Lung (tissue), 11 donors: ENCODE measurements at regions not wholly inside any gene's neighbourhood (a gene's known extent, or its start where the extent isn't known, plus 50 kb on each side); places are given as distances from the start of the nearest gene placed in this dataset.

Experiments used
- ATAC-seq: fragments of 200-7000 bp; cut with Tn5 transposase; one replicate; pipeline ENCODE4 v1.9.1; 2020; ENCODE audit warnings: moderate number of reproducible peaks; ENCODE audit not compliant: insufficient read depth, low FRiP score
- DNase-seq, 3 donors: peaks; one replicate each; pipeline ENCODE4 v3.0.0-alpha.2; 2013 to 2017
- H3K27ac ChIP-seq, 2 donors: one replicate each; pipeline ENCODE4 v1.5.1; 2013; ENCODE audit warnings: mild to moderate bottlenecking in 2 of 2, moderate library complexity in 2 of 2, control low read depth in 1 of 2, inconsistent platforms in 1 of 2, low read depth in 1 of 2, low read length in 1 of 2
- H3K27me3 ChIP-seq, 3 donors: one replicate each; pipeline ENCODE4 v1.5.1; 2013; ENCODE audit warnings: low read length in 2 of 3; ENCODE audit not compliant: control insufficient read depth in 3 of 3, insufficient read depth in 3 of 3
- H3K36me3 ChIP-seq, 4 donors: one replicate each; pipeline ENCODE4 v1.5.1; 2013; ENCODE audit warnings: low read length in 4 of 4, mild to moderate bottlenecking in 1 of 4, moderate library complexity in 1 of 4; ENCODE audit not compliant: control insufficient read depth in 4 of 4, insufficient read depth in 4 of 4
- H3K4me1 ChIP-seq, 5 donors: one replicate each; pipeline ENCODE4 v1.5.1; 2013; ENCODE audit warnings: low read length in 5 of 5, mild to moderate bottlenecking in 2 of 5, moderate library complexity in 1 of 5; ENCODE audit not compliant: control insufficient read depth in 5 of 5, insufficient read depth in 5 of 5
- H3K4me3 ChIP-seq: one replicate; pipeline ENCODE4 v1.5.1; 2013; ENCODE audit warnings: mild to moderate bottlenecking, control low read depth, moderate library complexity
- H3K9ac ChIP-seq, 2 donors: one replicate each; pipeline ENCODE4 v1.5.1; 2013; ENCODE audit warnings: low read length in 2 of 2, control low read depth in 1 of 2; ENCODE audit not compliant: insufficient read depth in 1 of 2
- H3K9me3 ChIP-seq, 4 donors: one replicate each; pipeline ENCODE4 v1.5.1; 2013; ENCODE audit warnings: low read length in 3 of 4, mild to moderate bottlenecking in 1 of 4, moderate library complexity in 1 of 4; ENCODE audit not compliant: control insufficient read depth in 4 of 4, insufficient read depth in 3 of 4
- WGBS, 2 donors: extraction: QIAGEN DNeasy Blood & Tissue Kit; methylation state at CpG; one replicate each; pipeline ENCODE4 v1.1.7; 2013; 5-methylcytosine and 5-hydroxymethylcytosine counted together
- TF ChIP-seq, protein P1 (sequence below): IDR thresholded peaks from 2 replicates; pipeline ENCODE4 v1.5.1; 2012; ENCODE audit warnings: mild to moderate bottlenecking; ENCODE audit errors: control extremely low read depth, extremely low read depth
- donor health status: control.
- donor health status: control.
- donor health status: Bipolar disorder and iron deficiency.
- donor health status: healthy.
- donor health status: DM: yes; HTN: yes; CAD: no.

DNA sequence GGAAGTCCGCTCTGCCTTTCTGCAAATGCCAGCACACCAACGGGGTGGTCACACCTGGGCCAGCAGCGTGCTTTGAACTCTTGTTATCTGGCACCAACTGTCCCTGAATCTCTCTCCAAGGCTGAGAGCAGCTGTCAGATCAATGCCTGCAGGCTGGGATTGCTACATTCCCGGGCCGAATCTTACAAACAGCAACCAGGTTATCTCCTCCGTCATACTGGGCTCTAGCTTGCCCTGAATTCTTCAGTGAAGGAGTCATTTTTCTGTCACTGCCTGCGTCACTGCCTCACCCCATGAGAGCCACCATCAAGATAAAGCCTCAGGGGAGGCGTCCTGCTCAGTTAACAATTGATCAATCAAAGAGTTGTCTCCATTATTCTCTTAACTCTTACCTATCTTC is 329.4 kb upstream of the PPARGC1A start:
- Histone ChIP-seq H3K4me1 (no peaks in the 10 kb centered on the region), H3K27me3 (no peaks in the 10 kb centered on the region), H3K9ac (no peak overlapping the region), H3K4me3 (no peak overlapping the region), H3K36me3 (no peaks in the 10 kb centered on the region), H3K27ac (no peak overlapping the region), H3K9me3 (no peaks in the 10 kb centered on the region)
- 65 to 74% methylated on average over 8 of the region's 8 CpGs for WGBS, 2 donors
- ATAC-seq (no peak), DNase-seq (no peak)
- TF ChIP-seq, protein P1, sequence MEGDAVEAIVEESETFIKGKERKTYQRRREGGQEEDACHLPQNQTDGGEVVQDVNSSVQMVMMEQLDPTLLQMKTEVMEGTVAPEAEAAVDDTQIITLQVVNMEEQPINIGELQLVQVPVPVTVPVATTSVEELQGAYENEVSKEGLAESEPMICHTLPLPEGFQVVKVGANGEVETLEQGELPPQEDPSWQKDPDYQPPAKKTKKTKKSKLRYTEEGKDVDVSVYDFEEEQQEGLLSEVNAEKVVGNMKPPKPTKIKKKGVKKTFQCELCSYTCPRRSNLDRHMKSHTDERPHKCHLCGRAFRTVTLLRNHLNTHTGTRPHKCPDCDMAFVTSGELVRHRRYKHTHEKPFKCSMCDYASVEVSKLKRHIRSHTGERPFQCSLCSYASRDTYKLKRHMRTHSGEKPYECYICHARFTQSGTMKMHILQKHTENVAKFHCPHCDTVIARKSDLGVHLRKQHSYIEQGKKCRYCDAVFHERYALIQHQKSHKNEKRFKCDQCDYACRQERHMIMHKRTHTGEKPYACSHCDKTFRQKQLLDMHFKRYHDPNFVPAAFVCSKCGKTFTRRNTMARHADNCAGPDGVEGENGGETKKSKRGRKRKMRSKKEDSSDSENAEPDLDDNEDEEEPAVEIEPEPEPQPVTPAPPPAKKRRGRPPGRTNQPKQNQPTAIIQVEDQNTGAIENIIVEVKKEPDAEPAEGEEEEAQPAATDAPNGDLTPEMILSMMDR = no peak

DNA sequence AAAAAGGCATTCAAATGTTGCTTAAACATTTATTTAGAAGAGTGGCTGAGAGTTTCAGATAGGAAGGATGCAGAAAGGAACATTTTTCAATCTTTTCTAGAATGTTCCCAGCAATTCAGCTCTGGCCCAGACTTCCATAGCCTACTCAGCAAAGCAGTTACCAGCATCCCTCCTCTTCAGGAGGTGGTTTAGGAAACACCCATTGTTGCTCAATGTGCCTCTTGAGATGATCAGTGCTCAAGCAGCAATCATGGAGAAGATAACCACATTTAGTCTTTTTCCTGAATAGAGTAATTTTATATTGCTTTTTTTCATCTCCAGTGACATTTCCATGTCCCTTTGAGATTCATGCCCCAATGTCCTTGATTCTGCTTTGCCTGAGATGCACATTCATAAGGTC is 328.7 kb upstream of the PPARGC1A start:
- no peak overlapping the region for H3K9ac ChIP-seq
- DNase-seq = no peak
- no peak overlapping the region for H3K4me3 ChIP-seq
- H3K36me3 ChIP-seq = no peaks in the 10 kb centered on the region
- TF ChIP-seq, protein P1 = no peak
- no peak overlapping the region for H3K27ac ChIP-seq
- H3K4me1 ChIP-seq = no peaks in the 10 kb centered on the region
- H3K27me3 ChIP-seq = no peaks in the 10 kb centered on the region
- ATAC-seq = no peak
- no peaks in the 10 kb centered on the region for H3K9me3 ChIP-seq

DNA sequence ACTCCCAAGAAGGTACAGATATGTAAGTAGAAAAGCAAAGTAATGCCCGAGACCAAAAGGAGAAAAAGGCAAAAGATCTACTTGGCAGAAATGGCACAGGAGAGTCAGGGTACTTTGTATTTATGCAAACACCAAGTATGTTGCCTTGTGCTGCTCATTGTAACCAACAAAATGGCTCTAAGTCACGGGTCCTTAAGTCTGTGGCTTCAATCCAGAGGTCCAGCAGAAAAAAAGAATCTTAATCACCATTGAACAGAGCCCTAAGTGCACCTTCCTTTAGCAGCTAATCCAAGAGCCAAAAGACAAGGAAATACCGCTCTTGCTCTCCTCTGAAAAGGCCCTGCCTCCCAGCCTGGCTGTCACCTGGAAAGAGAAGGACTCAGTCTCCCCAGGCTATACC is 324.9 kb upstream of the PPARGC1A start:
- Histone ChIP-seq H3K4me1 (peaks cover 0 to 14% (median 0%) of the 10 kb centered on the region in 5 donors), H3K9me3 (no peaks in the 10 kb centered on the region), H3K9ac (no peak overlapping the region), H3K4me3 (no peak overlapping the region), H3K36me3 (no peaks in the 10 kb centered on the region), H3K27me3 (no peaks in the 10 kb centered on the region), H3K27ac (no peak overlapping the region)
- 76 to 81% methylated on average over 3 of the region's 3 CpGs for WGBS, 2 donors
- ATAC-seq (no peak), DNase-seq (no peak)
- TF ChIP-seq, protein P1 = no peak

DNA sequence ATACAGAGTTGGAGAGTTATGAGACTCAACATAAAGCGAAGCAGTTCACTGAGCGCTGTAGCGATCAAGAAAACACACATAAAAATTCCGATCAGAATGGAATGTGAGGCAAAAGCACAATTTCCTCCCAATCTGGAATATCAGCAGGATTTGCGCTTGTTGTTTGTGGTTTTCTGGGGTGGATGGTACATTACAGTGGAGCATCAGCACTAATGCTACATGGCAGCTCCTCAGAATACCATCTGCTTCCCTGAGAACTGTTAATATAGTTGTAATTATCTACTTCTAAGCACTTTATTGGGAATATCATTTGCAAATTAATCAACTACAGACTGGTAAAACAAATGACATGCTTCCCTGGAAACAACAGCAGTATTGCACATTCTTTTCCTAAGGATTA is 324.1 kb upstream of the PPARGC1A start:
- TF ChIP-seq, protein P1 = no peak
- DNase-seq (no peak), ATAC-seq (no peak)
- H3K27me3 ChIP-seq = no peaks in the 10 kb centered on the region
- 74 to 86% methylated on average over 5 of the region's 5 CpGs for WGBS, 2 donors
- H3K4me3 ChIP-seq = no peak overlapping the region
- H3K36me3 ChIP-seq = no peaks in the 10 kb centered on the region
- H3K4me1 ChIP-seq = peaks cover 0 to 15% (median 0%) of the 10 kb centered on the region in 5 donors
- no peak overlapping the region for H3K27ac ChIP-seq
- H3K9ac ChIP-seq = no peak overlapping the region
- no peaks in the 10 kb centered on the region for H3K9me3 ChIP-seq
